Hematopoietic multipotent progenitor cell treated with erythropoietin and hydrocortisone succinate and interleukin-3 and kit ligand, for 15 days (in vitro differentiated cells): ENCODE measurements at regions not wholly inside any gene's neighbourhood (a gene's known extent, or its start where the extent isn't known, plus 50 kb on each side); places are given as distances from the start of the nearest gene placed in this dataset.
"Not testable (repeated sequence)": the region's sequence is repeated elsewhere in the genome, so short reads cannot be mapped to it uniquely, and the experiment has no call there.

ENCODE experiments used
- DNase-seq: peaks from one replicate; pipeline ENCODE4 v3.0.0-alpha.2; 2015; ENCODE audit warnings: low spot score

- DNase-seq, result not testable (repeated sequence)
Measured at GRCh38 chr13:18322821-18323220, 858.8 kb downstream of the TUBA3C start.

DNA sequence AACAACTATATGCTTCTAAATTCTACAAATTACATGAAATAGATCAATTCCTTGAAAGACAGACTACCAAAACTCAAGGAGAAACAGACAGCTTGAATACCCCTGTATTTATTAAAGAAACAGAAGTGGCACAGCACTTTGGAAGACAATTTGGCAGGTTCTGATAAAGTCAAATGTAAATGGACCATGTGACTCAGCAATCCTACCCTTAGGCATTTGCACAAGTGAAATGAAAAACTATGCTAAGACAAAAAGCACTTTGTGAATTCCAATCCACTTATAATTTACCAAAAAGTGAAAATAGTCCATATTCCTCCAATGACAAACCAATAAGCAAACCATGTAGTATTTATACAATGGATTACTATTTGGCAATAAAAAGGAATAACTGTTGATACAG lies 862.0 kb downstream of the TUBA3C start:
- DNase-seq, result not testable (repeated sequence)

DNA sequence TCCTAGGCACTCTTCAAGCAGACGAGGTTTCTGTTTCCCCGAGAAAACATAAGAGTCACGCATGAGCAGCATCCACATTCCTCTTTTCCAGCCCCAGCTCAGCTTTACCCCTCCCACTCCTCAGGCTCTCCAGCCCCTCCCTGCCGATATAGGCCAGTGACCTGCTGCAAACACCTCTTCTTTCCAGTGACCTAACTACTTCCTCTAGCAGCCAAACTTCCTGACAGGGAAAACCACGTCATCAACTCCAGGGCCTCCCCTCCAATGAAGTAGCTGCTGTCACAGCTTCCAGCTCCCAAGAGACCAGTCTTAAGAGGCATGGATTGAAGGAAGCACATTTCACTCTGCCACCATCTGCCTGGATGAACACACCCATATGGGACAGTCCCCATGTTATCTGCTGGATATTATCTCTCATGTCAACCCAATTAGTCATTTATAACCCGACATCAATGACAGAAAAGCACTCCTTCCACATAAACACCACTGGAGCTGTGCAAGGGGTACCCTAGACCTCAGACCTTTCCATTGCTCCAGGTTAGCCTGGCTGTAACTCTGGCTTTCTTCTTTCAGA lies 878.3 kb downstream of the TUBA3C start:
- not testable (repeated sequence) for DNase-seq

- not testable (repeated sequence) for DNase-seq
Measured at GRCh38 chr13:18300968-18301367, 880.7 kb downstream of the TUBA3C start.

DNA sequence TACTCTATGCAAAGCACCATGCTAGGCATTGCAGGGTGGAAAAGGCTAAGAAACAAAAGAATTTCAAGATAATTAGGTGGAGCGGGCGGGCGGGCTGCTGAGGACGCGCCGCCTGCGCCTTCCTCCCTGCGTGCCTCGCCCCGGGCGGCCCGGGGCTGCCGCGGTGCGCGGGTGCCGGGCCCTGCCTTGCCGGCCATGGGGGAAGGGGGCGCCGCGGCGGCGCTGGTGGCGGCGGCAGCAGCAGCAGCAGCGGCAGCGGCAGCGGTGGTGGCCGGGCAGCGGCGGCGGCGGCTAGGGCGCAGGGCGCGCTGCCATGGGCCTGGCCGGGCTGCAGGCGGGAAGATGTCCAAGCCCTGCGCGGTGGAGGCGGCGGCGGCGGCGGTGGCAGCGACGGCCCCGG lies 884.3 kb downstream of the TUBA3C start:
- DNase-seq, result not testable (repeated sequence)

GRCh38 chr13:18296617-18297016 lies 885.0 kb downstream of the TUBA3C start:
- DNase-seq, result not testable (repeated sequence)

DNA sequence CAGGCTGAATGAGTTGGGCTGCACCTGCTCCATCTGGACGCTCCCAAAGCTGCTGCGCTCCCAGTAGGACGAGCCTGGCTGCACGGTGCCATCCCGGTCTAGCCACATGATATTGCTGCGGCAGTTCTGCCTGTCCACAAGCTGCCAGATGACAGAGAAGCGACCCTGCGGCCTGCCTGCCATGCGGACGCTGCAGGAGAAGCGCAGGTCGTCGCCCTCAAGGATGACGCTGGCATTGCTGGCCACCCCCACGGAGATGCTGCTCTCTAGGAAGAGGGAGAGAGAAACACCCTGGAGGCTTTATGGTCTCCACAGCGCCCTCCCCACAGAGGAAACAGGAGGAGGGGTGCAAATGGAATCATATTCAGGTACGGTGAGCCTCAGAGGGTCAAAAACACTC lies 887.3 kb downstream of the TUBA3C start:
- DNase-seq, result not testable (repeated sequence)

DNA sequence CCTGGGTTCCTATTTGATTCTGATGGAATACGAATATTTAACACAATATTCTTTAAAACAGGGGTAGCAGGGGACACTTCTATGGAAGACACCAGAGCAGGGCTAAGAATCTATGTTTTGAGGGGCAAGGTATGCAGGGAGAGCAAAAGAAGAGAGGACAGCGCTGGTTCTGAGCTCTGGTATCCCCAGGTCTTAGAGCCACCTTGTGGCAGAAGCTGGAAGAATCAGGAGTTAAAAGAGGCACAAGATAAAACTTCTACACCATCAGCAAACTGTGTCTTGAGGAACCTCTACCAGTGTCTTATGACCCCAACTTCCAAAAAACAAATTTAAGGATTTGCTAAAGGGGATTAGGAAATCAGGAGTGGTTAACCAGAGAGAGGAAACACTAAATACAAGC lies 894.8 kb downstream of the TUBA3C start:
- not testable (repeated sequence) for DNase-seq

DNA sequence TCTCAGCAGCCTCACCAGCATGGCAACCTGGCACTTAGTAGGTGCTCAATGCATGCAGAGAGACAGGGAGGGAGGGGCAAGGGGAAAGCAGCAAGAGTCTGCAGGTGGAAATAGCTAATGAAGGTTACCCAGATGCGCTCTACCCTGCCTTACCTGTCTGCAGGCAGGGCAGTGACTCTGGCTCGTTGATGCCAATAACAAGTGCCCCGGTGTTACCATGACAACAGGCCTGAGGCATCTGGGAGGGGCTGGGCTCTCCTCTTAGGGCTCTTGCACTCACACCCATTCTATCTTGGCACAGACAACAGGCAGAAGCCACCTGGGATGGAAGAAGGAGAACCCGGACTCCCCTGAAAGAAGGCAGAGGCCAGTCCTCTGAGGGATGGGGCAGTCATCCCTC lies 896.0 kb downstream of the TUBA3C start:
- DNase-seq, result not testable (repeated sequence)

DNA sequence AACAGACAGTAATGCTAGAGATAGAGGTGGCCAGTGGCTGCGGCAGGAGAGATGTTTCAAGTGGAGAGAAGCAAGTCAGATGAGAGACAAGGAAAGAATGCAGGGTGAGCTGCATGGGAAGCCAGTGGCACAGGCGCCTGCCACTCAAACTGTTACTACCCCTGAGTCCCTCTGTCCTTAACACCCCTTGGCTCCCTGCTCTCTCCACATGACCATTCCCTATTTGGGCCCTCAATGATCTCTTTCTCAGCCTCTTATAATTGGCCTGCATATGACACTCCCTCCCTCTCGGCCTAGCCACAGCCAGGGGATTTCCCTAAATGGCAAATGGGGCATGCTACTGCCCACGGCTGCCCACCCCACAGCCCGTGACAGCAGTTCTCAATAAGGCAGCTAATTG lies 897.6 kb downstream of the TUBA3C start:
- DNase-seq, result not testable (repeated sequence)

- DNase-seq, result not testable (repeated sequence)
Measured at GRCh38 chr13:18281829-18282597, 899.6 kb downstream of the TUBA3C start.

GRCh38 chr13:18280904-18281828 lies 900.5 kb downstream of the TUBA3C start:
- not testable (repeated sequence) for DNase-seq

DNA sequence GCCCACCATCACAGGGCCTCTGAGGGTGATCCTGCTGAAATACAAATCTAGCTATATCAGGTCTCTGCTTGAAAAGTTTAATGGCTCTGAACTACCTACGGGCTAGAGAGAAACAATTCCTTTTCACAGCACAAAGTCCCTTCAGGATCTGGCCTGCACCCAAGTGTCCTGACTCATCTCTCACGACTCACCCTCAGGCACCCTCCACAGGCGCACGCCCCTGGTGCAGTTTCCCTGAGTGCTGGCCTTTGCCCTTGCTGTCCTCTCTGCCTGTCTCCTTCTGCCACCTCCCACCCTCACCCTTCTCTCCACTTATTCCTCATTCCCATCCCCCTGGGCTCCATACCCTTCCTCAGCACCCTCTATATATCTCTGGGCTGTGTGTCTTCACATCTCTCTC lies 901.7 kb downstream of the TUBA3C start:
- DNase-seq, result not testable (repeated sequence)

GRCh38 chr13:18277372-18277771 lies 904.3 kb downstream of the TUBA3C start:
- not testable (repeated sequence) for DNase-seq

- DNase-seq, result not testable (repeated sequence)
Measured at GRCh38 chr13:18276280-18276679, 905.3 kb downstream of the TUBA3C start.

GRCh38 chr13:18273785-18274514 lies 907.7 kb downstream of the TUBA3C start:
- not testable (repeated sequence) for DNase-seq

DNA sequence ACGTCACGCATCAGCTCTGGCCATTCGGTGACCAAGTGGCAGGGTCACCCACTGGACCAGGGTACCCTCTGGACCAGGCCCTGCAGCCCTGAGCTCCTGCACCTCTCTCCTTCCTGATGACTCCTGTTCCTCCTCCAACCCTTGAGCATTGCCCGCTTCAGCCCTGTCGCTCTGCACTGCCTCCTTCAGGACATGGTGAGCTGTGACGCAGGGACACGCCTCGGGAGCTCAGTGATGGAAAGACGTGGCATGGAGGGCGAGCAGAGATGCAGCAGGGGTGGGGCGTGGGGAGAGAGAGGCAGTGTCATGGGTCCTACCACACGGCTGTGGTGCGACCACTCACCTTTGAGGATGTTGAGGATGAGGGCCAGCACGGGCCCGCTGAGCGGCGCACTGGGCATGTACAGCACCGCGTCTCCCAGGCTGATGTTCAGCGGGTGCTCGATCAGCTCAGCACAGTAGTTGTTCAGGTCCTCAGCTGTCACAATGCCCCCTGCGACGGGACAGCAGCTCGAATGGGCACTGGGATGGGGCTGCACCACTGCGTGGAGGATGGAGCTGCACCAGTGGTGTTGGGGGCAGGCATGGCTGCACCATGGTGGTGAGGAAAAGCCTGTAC lies 922.7 kb downstream of the TUBA3C start:
- not testable (repeated sequence) for DNase-seq

- not testable (repeated sequence) for DNase-seq
Measured at GRCh38 chr13:18257686-18258085, 923.9 kb downstream of the TUBA3C start.

- not testable (repeated sequence) for DNase-seq
Measured at GRCh38 chr13:18252848-18253247, 928.8 kb downstream of the TUBA3C start.

DNA sequence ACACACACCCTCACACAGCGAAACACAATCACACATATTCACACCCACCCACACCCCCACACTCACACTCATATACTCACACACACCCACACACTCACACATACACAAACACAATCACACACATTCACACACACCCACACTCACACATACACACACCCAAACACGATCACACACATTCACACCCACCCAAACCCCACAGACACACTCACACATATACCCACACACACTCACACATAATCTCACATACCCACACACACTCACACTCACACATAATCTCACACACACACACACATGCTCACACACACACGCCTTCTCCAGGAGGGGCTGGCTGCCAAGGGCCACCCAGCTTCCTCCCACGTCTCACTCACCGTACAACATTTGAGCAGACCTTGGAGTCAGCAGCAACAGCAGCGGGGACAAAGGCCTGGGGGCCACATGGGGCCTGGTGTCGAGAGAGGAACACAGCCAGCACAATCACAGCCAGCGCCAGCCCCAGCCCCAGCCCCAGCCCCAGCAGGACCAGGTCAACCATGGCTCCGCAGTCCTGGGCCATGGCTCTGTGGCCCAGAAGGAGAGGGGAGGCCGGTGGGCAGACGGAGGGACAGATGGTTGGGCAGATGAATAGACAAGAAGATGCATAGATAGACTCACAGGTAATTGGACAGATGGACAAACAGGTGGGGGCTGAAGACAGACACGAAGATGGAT lies 932.9 kb downstream of the TUBA3C start:
- DNase-seq, result not testable (repeated sequence)

DNA sequence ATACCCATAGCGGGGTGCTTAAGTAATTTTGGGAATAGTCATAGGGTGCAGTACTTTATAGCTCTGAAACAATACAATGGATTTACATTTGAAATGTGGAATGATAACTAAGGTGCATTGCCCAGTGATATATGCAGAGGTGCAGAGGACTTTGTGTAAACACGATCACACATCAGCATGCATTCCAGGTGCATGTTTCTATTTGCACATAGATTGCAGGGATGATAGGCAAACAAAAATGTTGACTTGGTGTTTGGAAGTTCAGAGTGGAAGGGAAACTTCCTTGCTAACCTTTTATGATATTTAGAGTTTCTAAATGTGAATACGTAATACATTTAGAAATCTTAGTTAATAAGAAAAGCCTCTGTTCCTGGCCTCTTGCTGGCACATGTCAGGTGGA lies 941.5 kb downstream of the TUBA3C start:
- DNase-seq, result not testable (repeated sequence)
